DOHH2 (cell line): ENCODE measurements at regions not wholly inside any gene's neighbourhood (a gene's known extent, or its start where the extent isn't known, plus 50 kb on each side); places are given as distances from the start of the nearest gene placed in this dataset.

Experiments
- CTCF ChIP-seq: fragments of 200-600 bp; sonication (generic); IDR thresholded peaks from one replicate; pipeline ENCODE4 v1.5.1; 2014; ENCODE audit warnings: antibody characterized with exemption, mild to moderate bottlenecking, low read depth, low read length; ENCODE audit not compliant: poor library complexity, severe bottlenecking
- EZH2phosphoT487 ChIP-seq: fragments of 200-600 bp; sonication (generic); IDR thresholded peaks from 2 replicates; pipeline ENCODE4 v1.6.1; 2017; ENCODE audit warnings: borderline replicate concordance, mild to moderate bottlenecking, antibody characterized with exemption, low read length, moderate library complexity, mixed read lengths

GRCh38 chr22:44391015-44391414 is 78.3 kb upstream of the SHISAL1 start:
- TF ChIP-seq CTCF = no peak
- no peak for TF ChIP-seq EZH2phosphoT487
